Pancreas (tissue), 10 donors: ENCODE measurements at regions not wholly inside any gene's neighbourhood (a gene's known extent, or its start where the extent isn't known, plus 50 kb on each side); places are given as distances from the start of the nearest gene placed in this dataset.

Source experiments
- ATAC-seq, 4 donors: fragments of 200-7000 bp; cut with Tn5 transposase; one replicate each; pipeline versions ENCODE4 v1.8.0 to v1.9.1; 2020; ENCODE audit warnings: mild to moderate bottlenecking in 4 of 4, moderate library complexity in 4 of 4
- DNase-seq, 6 donors: peaks; one replicate each; pipeline ENCODE4 v3.0.0-alpha.2; 2020
- FAIRE-seq: peaks from 2 replicates; lab custom pipeline; 2012; peaks lifted over from hg19 to GRCh38; lab: Jason Lieb, UNC
- H3K27ac ChIP-seq, 4 donors: fragments of 200-600 bp; sonication (generic); 1 replicate in 3 of 4; 2 replicates in 1 of 4; pipeline versions ENCODE4 v1.5.0 to v1.8.0; 2020
- H3K27me3 ChIP-seq, 4 donors: fragments of 200-600 bp; one replicate each; pipeline ENCODE4 v1.8.0; 2021
- H3K36me3 ChIP-seq, 3 donors: fragments of 200-600 bp; sonication (generic) in 1 of 3; one replicate each; pipeline versions ENCODE4 v1.5.0 to v1.8.0; 2020 to 2021
- H3K4me1 ChIP-seq, 3 donors: fragments of 200-600 bp; one replicate each; pipeline ENCODE4 v1.8.0; 2021
- H3K4me3 ChIP-seq, 4 donors: fragments of 200-600 bp; sonication (generic) in 2 of 4; one replicate each; pipeline versions ENCODE4 v1.5.0 to v1.8.0; 2020 to 2021
- H3K9me3 ChIP-seq, 4 donors: fragments of 200-600 bp; one replicate each; pipeline ENCODE4 v1.8.0; 2021
- WGBS, 2 donors: extraction: QIAGEN DNeasy Blood & Tissue Kit; methylation state at CpG; one replicate each; pipeline ENCODE4 v1.1.7; 2013; 5-methylcytosine and 5-hydroxymethylcytosine counted together
- intact Hi-C, 3 donors: fragments of 100-400 bp; cut with DNase I; formaldehyde crosslinking; loops; one replicate each; pipeline versions ENCODE4 v1.11.1 to v1.14.2; 2022
- TF ChIP-seq, protein P1 (sequence below), 4 donors: fragments of 200-600 bp; sonication (generic) in 3 of 4; IDR thresholded peaks; one replicate each; pipeline versions ENCODE4 v1.5.0 to v1.8.0; 2021; ENCODE audit warnings: antibody characterized with exemption in 4 of 4
- donor health status: healthy with polysubstance abuse.
- donor health status: DM: no; HTN: no; CAD: no; lungs with moderate emphysema.
- donor health status: DM: no; HTN: no; CAD: no.
- donor health status: control.
- donor health status: control.
- donor health status: Bipolar disorder and iron deficiency.
- donor health status: DM: yes; HTN: yes; CAD: no.
- donor health status: DM: no; HTN: no; CAD: no.
- donor health status: DM: no; HTN: no; CAD: no.
- donor health status: DM: yes; HTN: yes; CAD: no.

DNA sequence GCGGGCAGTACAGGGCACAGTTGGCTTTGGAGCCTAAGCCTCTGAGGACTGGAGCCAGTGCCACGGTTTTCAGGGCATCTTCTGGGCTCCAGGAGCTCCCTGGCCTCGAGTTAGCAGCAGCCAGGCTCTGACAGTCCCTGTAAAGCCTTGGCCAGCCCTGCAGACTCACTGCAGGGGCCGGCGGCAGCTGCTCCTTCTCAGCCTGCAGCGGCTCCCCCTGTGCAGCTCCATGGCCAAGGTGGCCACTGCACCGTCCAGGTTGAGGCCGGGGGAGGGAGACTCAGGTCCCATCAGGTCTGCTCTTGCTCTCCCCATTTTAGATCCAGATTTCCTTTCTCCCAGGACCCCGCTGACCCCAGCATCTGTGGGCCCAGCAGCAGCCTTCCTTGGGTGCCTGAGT is 1461.1 kb downstream of the BRD1 start:
- Histone ChIP-seq H3K36me3 (no peaks in the 10 kb centered on the region), H3K27me3 (no peaks in the 10 kb centered on the region), H3K4me3 (no peak overlapping the region), H3K4me1 (no peaks in the 10 kb centered on the region), H3K9me3 (no peaks in the 10 kb centered on the region), H3K27ac (no peak overlapping the region)
- intact Hi-C loops: no loop called here
- no peak for FAIRE-seq
- TF ChIP-seq, protein P1, sequence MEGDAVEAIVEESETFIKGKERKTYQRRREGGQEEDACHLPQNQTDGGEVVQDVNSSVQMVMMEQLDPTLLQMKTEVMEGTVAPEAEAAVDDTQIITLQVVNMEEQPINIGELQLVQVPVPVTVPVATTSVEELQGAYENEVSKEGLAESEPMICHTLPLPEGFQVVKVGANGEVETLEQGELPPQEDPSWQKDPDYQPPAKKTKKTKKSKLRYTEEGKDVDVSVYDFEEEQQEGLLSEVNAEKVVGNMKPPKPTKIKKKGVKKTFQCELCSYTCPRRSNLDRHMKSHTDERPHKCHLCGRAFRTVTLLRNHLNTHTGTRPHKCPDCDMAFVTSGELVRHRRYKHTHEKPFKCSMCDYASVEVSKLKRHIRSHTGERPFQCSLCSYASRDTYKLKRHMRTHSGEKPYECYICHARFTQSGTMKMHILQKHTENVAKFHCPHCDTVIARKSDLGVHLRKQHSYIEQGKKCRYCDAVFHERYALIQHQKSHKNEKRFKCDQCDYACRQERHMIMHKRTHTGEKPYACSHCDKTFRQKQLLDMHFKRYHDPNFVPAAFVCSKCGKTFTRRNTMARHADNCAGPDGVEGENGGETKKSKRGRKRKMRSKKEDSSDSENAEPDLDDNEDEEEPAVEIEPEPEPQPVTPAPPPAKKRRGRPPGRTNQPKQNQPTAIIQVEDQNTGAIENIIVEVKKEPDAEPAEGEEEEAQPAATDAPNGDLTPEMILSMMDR (IDR thresholded peaks at IDR 0.05): no peak
- DNase-seq: no peak
- 73 to 79% methylated on average over 9 of the region's 9 CpGs for WGBS, 2 donors
- ATAC-seq: no peak

DNA sequence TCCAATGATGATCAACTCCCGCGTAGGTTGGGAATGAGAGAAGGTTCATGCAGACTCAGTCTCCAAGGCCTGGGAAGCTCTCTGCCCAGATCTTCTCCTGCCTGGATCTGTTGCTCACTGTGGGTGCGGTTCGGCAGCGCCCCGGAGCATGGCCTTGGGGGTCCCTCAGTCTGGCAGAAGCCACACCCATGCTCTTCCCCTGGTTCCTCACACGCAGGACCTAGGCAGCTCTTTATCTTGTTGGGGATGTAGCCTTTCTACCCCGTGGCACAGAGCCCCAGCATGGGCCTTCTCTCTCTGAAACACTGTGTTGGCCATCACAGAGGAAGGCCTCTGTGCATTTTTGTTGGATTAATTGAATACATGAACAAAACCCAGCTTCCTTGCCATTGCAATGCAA is 1461.6 kb downstream of the BRD1 start:
- H3K27ac ChIP-seq: no peak overlapping the region
- TF ChIP-seq, protein P1 (IDR thresholded peaks at IDR 0.05): no peak
- intact Hi-C loops: no loop called here
- H3K36me3 ChIP-seq: no peaks in the 10 kb centered on the region
- DNase-seq: no peak
- FAIRE-seq: no peak
- H3K4me1 ChIP-seq: no peaks in the 10 kb centered on the region
- no peaks in the 10 kb centered on the region for H3K9me3 ChIP-seq
- ATAC-seq: no peak
- H3K27me3 ChIP-seq: no peaks in the 10 kb centered on the region
- H3K4me3 ChIP-seq: no peak overlapping the region
- 78 to 90% methylated on average over 8 of the region's 8 CpGs for WGBS, 2 donors

DNA sequence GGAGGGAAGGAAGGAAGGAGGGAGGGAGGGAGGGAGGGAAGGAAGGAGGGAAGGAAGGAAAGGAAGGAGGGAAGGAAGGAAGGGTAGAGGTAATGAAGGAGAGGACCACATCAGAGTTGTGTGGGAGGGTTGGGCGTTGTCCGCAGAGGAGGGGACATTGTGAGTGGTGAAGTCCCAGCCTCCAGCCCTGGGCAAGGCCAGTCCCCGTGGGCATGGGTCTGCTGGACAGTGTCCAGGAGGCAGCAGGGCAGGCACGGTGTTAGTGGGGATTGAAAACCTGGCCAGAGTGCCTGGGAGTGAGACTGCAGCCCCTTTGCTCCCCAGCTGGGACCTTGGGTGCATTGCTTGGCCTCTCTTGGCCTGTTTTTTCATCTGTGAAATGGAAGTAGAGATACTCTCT is 1462.3 kb downstream of the BRD1 start:
- no peak for DNase-seq
- WGBS, 2 donors: 62 to 67% methylated on average over 4 of the region's 4 CpGs
- no peak for FAIRE-seq

DNA sequence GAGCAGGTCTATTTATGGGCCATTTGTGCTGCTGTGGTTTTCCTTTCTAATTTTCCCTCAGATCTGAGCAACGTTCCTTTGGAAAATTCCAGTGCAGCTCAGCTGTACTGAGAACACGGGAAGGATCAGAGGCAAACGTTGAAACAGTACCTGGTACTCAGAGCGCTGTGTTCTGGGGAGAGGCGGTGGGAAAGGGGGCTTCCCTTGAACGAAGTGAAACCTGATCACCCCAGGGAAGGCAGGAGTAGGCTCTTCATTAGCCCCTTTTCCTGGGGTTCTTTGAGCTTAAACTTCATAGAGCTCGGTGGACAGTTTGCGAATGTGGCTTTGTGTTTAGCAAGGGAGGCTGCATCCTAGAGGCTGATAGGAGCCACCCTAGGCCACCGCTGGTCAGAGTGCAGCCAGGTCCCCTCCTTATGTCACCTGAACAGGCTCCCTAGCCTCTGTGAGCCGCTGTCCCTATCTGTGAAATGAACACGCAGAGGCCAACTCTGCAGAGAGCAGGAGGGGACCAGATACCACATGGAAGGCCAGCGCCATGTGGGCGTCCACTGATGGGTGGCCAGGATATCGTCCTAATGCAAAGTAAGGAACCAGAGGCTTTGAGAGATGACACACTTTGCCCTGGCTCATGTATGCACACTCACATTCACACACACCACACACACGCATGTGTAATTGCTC is 1464.8 kb downstream of the BRD1 start:
- DNase-seq (no peak), FAIRE-seq (no peak), ATAC-seq (no peak)
- 53 to 62% methylated on average over 15 of the region's 15 CpGs for WGBS, 2 donors
- Histone ChIP-seq H3K27ac (no peak overlapping the region), H3K9me3 (no peaks in the 10 kb centered on the region), H3K4me3 (no peak overlapping the region), H3K27me3 (peaks cover 0 to 3% (median 0%) of the 10 kb centered on the region in 4 donors), H3K4me1 (no peaks in the 10 kb centered on the region), H3K36me3 (no peaks in the 10 kb centered on the region)
- TF ChIP-seq, protein P1 (IDR thresholded peaks at IDR 0.05): no peak
- intact Hi-C loops: no loop called here

More for the DNA sequence above, 1462.3 kb downstream of the BRD1 start:
- no peak for ATAC-seq
- Histone ChIP-seq H3K4me3 (no peak overlapping the region), H3K36me3 (no peaks in the 10 kb centered on the region), H3K4me1 (no peaks in the 10 kb centered on the region), H3K9me3 (no peaks in the 10 kb centered on the region), H3K27ac (no peak overlapping the region), H3K27me3 (no peaks in the 10 kb centered on the region)
- intact Hi-C loops: no loop called here
- TF ChIP-seq, protein P1 (IDR thresholded peaks at IDR 0.05): no peak

DNA sequence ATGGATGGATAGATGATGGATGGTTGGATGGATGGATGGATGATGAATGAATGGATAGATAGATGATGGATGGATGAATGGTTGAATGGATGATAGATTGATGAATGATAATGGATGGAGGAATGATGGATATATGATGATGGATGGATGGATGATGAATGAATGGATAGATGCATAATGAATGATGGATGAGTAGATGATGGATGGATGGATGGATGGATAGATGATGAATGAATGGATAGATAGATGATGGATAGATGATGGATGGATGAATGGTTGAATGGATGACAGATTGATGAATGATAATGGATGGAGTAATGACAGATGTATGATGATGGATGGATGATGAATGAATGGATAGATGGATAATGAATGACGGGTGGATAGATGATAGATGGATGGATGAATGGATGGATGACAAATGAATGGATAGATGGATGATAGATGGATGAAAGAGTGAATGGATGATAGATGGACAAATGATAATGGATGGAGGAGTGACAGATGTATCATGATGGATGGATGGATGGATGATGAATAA is 1466.5 kb downstream of the BRD1 start:
- no peak for ATAC-seq
- intact Hi-C loops: no loop called here

More for the DNA sequence above, 1466.5 kb downstream of the BRD1 start:
- FAIRE-seq (no peak), DNase-seq (no peak)
- TF ChIP-seq, protein P1 (IDR thresholded peaks at IDR 0.05): no peak
- H3K27me3 ChIP-seq: peaks cover 0 to 9% (median 0%) of the 10 kb centered on the region in 4 donors
- WGBS, 2 donors: 58 to 77% methylated on average over 1 of the region's 1 CpG
- no peaks in the 10 kb centered on the region for H3K4me1 ChIP-seq
- no peak overlapping the region for H3K27ac ChIP-seq
- no peaks in the 10 kb centered on the region for H3K9me3 ChIP-seq
- H3K4me3 ChIP-seq: no peak overlapping the region
- no peaks in the 10 kb centered on the region for H3K36me3 ChIP-seq
